Caco-2 (cell line): ENCODE measurements at regions not wholly inside any gene's neighbourhood (a gene's known extent, or its start where the extent isn't known, plus 50 kb on each side); places are given as distances from the start of the nearest gene placed in this dataset.
"Not testable (repeated sequence)": the region's sequence is repeated elsewhere in the genome, so short reads cannot be mapped to it uniquely, and the experiment has no call there.

Experiments
- BruUV-seq: library from RNA; stranded (reverse); fragments of 400-500 nt; replicated peaks from 2 replicates; lab custom pipeline; 2021; lab: Mats Ljungman, UMichigan
- CTCF ChIA-PET: fragments of 300-600 bp; sonication (Branson Sonifier 250); formaldehyde crosslinking; loops from one replicate; lab custom pipeline; 2022; ENCODE audit warnings: antibody characterized with exemption; lab: Charles Lee
- POLR2A ChIA-PET: fragments of 300-600 bp; sonication (Branson Sonifier 250); formaldehyde crosslinking; loops from one replicate; lab custom pipeline; 2022; ENCODE audit warnings: antibody characterized with exemption; lab: Charles Lee
- DNase-seq, 2 experiments: peaks; one replicate each; pipeline versions ENCODE4 v3.0.0 to v3.0.0-alpha.2; 2020 to 2022
- H3K27me3 ChIP-seq: replicated peaks from 2 replicates; pipeline ENCODE4 v1.6.0; 2011; ENCODE audit warnings: low read length; ENCODE audit not compliant: control insufficient read depth, insufficient read depth
- H3K36me3 ChIP-seq: 2 replicates; pipeline ENCODE4 v1.5.1; 2011; ENCODE audit warnings: low read length; ENCODE audit not compliant: control insufficient read depth, insufficient read depth
- H3K4me1 ChIP-seq: fragments of 250-450 bp; sonication (Bioruptor Pico); 2 replicates; pipeline ENCODE4 v1.5.1; 2020; ENCODE audit warnings: mild to moderate bottlenecking
- H3K4me3 ChIP-seq: 2 replicates; pipeline ENCODE4 v1.5.1; 2011; ENCODE audit warnings: low read depth, mild to moderate bottlenecking, control low read depth, low read length
- H3K9me3 ChIP-seq: fragments of 250-450 bp; sonication (Bioruptor Pico); 2 replicates; pipeline ENCODE4 v1.5.1; 2020; ENCODE audit warnings: mild to moderate bottlenecking, moderate library complexity
- H3K27ac Mint-ChIP-seq: one replicate; pipeline ENCODE4 v1.8.0; 2022; ENCODE audit warnings: mixed read lengths; ENCODE audit not compliant: unreplicated experiment
- H3K27me3 Mint-ChIP-seq: one replicate; pipeline ENCODE4 v1.8.0; 2022; ENCODE audit warnings: mixed read lengths; ENCODE audit not compliant: insufficient read depth, unreplicated experiment
- H3K36me3 Mint-ChIP-seq: one replicate; pipeline ENCODE4 v1.8.0; 2022; ENCODE audit warnings: mild to moderate bottlenecking, mixed read lengths; ENCODE audit not compliant: insufficient read depth, unreplicated experiment
- H3K4me1 Mint-ChIP-seq: one replicate; pipeline ENCODE4 v1.8.0; 2022; ENCODE audit warnings: low read depth, mixed read lengths; ENCODE audit not compliant: unreplicated experiment
- H3K4me3 Mint-ChIP-seq: one replicate; pipeline ENCODE4 v1.8.0; 2022; ENCODE audit warnings: mild to moderate bottlenecking, moderate library complexity, mixed read lengths; ENCODE audit not compliant: unreplicated experiment
- H3K9me3 Mint-ChIP-seq: one replicate; pipeline ENCODE4 v1.8.0; 2022; ENCODE audit warnings: mixed read lengths; ENCODE audit not compliant: unreplicated experiment
- CTCF ChIP-seq, 2 experiments: fragments of 200-600 bp in 1 of 2; IDR thresholded peaks; 1 replicate in 1 of 2; 2 replicates in 1 of 2; pipeline versions ENCODE4 v1.5.1 to v1.8.0; 2011 to 2022; ENCODE audit warnings: antibody characterized with exemption in 1 of 2, control low read depth in 1 of 2, inconsistent platforms in 1 of 2, low read depth in 1 of 2, low read length in 1 of 2, mild to moderate bottlenecking in 1 of 2, moderate library complexity in 1 of 2; ENCODE audit not compliant: insufficient read depth in 1 of 2, severe bottlenecking in 1 of 2, unreplicated experiment in 1 of 2
- intact Hi-C: fragments of 100-400 bp; cut with micrococcal nuclease; formaldehyde crosslinking; loops from one replicate; pipeline ENCODE4 v1.10.0; 2022; ENCODE audit not compliant: unreplicated experiment

- Mint-ChIP-seq H3K4me1 (peaks cover 44% of the 10 kb centered on the region), H3K9me3 (no peaks in the 10 kb centered on the region), H3K27ac (no peak overlapping the region), H3K27me3 (no peaks in the 10 kb centered on the region), H3K36me3 (no peaks in the 10 kb centered on the region), H3K4me3 (no peak overlapping the region)
- Histone ChIP-seq H3K4me1 (peaks cover 52% of the 10 kb centered on the region), H3K4me3 (no peak overlapping the region), H3K36me3 (no peaks in the 10 kb centered on the region), H3K27me3 (no peaks in the 10 kb centered on the region), H3K9me3 (no peaks in the 10 kb centered on the region)
- intact Hi-C loops = loop anchor here (5.0 to 10.0 kb wide), 2 partner anchors 63 to 440 kb away; no protein-coding TSS in a partner anchor
- ChIA-PET POLR2A (no interaction called here), CTCF (no interaction called here)
- DNase-seq = no peak
- BruUV-seq = no TSS peak
- TF ChIP-seq CTCF (IDR thresholded peaks at IDR 0.05; ENCODE audit: insufficient read depth in 1 of 2, low read depth in 1 of 2, low read length in 1 of 2, severe bottlenecking in 1 of 2, unreplicated experiment in 1 of 2) = no peak
These were observed 116.2 kb upstream of the ATP2B1 start for GRCh38 chr12:89824822-89825221.

GRCh38 chr12:89822992-89823391 lies 114.4 kb upstream of the ATP2B1 start:
- intact Hi-C loops = loop anchor here (10.0 kb wide), 1 partner anchor 442 kb away; no protein-coding TSS in a partner anchor
- H3K36me3 ChIP-seq, H3K36me3 Mint-ChIP-seq, POLR2A ChIA-PET, BruUV-seq, H3K4me3 ChIP-seq, H3K27me3 ChIP-seq, H3K27me3 Mint-ChIP-seq, H3K9me3 ChIP-seq, H3K9me3 Mint-ChIP-seq, H3K27ac Mint-ChIP-seq, H3K4me3 Mint-ChIP-seq, DNase-seq, CTCF ChIA-PET: not testable (repeated sequence)
- peaks cover 42% of the 10 kb centered on the region for H3K4me1 Mint-ChIP-seq
- H3K4me1 ChIP-seq = peaks cover 42% of the 10 kb centered on the region

- Histone ChIP-seq H3K27me3 (no peaks in the 10 kb centered on the region), H3K4me3 (no peak overlapping the region), H3K9me3 (no peaks in the 10 kb centered on the region), H3K36me3 (no peaks in the 10 kb centered on the region), H3K4me1 (peaks cover 39% of the 10 kb centered on the region)
- Mint-ChIP-seq H3K27ac (no peak overlapping the region), H3K4me3 (no peak overlapping the region), H3K36me3 (no peaks in the 10 kb centered on the region), H3K4me1 (peaks cover 39% of the 10 kb centered on the region), H3K27me3 (no peaks in the 10 kb centered on the region), H3K9me3 (no peaks in the 10 kb centered on the region)
- TF ChIP-seq CTCF (IDR thresholded peaks at IDR 0.05; ENCODE audit: insufficient read depth in 1 of 2, low read depth in 1 of 2, low read length in 1 of 2, severe bottlenecking in 1 of 2, unreplicated experiment in 1 of 2) = no peak
- POLR2A ChIA-PET = interaction anchor here (0.6 kb wide), 1 partner anchor 47 kb away, joined by 4 read pairs; no protein-coding TSS in a partner anchor
- BruUV-seq = no TSS peak
- CTCF ChIA-PET = no interaction called here
- intact Hi-C loops = loop anchor here (10.0 kb wide), 1 partner anchor 443 kb away; no protein-coding TSS in a partner anchor
- DNase-seq = no peak
These were observed 113.3 kb upstream of the ATP2B1 start for GRCh38 chr12:89821896-89822295.
